ENCODE measurements at regions not wholly inside any gene's neighbourhood (a gene's known extent, or its start where the extent isn't known, plus 50 kb on each side); places are given as distances from the start of the nearest gene placed in this dataset.

DNA sequence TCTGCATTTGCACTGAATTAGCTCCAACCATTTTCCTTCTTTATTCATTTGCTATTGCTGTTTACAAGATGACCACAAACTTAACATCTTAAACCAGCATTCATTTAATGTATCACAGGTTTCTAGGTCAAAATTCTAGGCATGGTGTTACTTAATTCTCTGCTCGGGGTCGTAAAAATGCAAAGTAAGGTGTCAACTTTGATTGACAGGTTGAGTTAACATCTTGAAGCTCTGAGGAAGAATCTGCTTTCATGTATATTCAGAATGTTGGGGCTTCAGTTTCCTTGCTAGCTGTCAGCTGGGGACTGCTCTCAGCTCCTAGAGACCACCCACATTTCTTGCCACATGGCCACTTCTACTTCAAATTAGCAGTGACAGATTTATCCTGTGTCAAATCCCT, 348.7 kb upstream of the GRIN3A start:
- TF ChIP-seq, protein P1, sequence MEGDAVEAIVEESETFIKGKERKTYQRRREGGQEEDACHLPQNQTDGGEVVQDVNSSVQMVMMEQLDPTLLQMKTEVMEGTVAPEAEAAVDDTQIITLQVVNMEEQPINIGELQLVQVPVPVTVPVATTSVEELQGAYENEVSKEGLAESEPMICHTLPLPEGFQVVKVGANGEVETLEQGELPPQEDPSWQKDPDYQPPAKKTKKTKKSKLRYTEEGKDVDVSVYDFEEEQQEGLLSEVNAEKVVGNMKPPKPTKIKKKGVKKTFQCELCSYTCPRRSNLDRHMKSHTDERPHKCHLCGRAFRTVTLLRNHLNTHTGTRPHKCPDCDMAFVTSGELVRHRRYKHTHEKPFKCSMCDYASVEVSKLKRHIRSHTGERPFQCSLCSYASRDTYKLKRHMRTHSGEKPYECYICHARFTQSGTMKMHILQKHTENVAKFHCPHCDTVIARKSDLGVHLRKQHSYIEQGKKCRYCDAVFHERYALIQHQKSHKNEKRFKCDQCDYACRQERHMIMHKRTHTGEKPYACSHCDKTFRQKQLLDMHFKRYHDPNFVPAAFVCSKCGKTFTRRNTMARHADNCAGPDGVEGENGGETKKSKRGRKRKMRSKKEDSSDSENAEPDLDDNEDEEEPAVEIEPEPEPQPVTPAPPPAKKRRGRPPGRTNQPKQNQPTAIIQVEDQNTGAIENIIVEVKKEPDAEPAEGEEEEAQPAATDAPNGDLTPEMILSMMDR (IDR thresholded peaks at IDR 0.05), result no peak
- TF ChIP-seq POLR2A (IDR thresholded peaks at IDR 0.05), result no peak
- no peak for TF ChIP-seq POLR2AphosphoS5 (IDR thresholded peaks at IDR 0.05)
